Midbrain (tissue), 1 donor: ENCODE measurements at regions not wholly inside any gene's neighbourhood (a gene's known extent, or its start where the extent isn't known, plus 50 kb on each side); places are given as distances from the start of the nearest gene placed in this dataset.

Experiments used
- DNase-seq: peaks from one replicate; lab custom pipeline; 2025; lab: John Stamatoyannopoulos, UW

GRCh38 chr14:22513066-22513812 is 75.8 kb downstream of the DAD1 start:
- DNase-seq, result no peak

GRCh38 chr14:22512106-22512814 is 76.8 kb downstream of the DAD1 start:
- no peak for DNase-seq

- no peak for DNase-seq
These were observed 78.4 kb downstream of the DAD1 start for GRCh38 chr14:22510527-22511110.

GRCh38 chr14:22509751-22510300 is 79.2 kb downstream of the DAD1 start:
- DNase-seq, result no peak

GRCh38 chr14:22509036-22509709 is 79.9 kb downstream of the DAD1 start:
- no peak for DNase-seq

GRCh38 chr14:22508662-22509035 is 80.4 kb downstream of the DAD1 start:
- no peak for DNase-seq

GRCh38 chr14:22508150-22508457 is 80.9 kb downstream of the DAD1 start:
- DNase-seq, result no peak

- DNase-seq, result no peak
These were observed 82.2 kb downstream of the DAD1 start for GRCh38 chr14:22506778-22507351.

GRCh38 chr14:22506378-22506710 is 82.7 kb downstream of the DAD1 start:
- DNase-seq, result no peak

- DNase-seq, result no peak
These were observed 83.2 kb downstream of the DAD1 start for GRCh38 chr14:22505697-22506377.

GRCh38 chr14:22505309-22505696 is 83.7 kb downstream of the DAD1 start:
- DNase-seq, result no peak

GRCh38 chr14:22502551-22502950 is 86.5 kb downstream of the DAD1 start:
- DNase-seq, result no peak

GRCh38 chr14:22502007-22502406 is 87.0 kb downstream of the DAD1 start:
- DNase-seq, result peak; percentile 8

GRCh38 chr14:22500954-22501726 is 87.9 kb downstream of the DAD1 start:
- no peak for DNase-seq

- no peak for DNase-seq
These were observed 88.5 kb downstream of the DAD1 start for GRCh38 chr14:22500525-22500924.

- no peak for DNase-seq
These were observed 91.3 kb downstream of the DAD1 start for GRCh38 chr14:22497671-22498093.

GRCh38 chr14:22497144-22497423 is 91.9 kb downstream of the DAD1 start:
- DNase-seq, result no peak

GRCh38 chr14:22494486-22495135 is 94.4 kb downstream of the DAD1 start:
- DNase-seq, result no peak

GRCh38 chr14:22493753-22494152 is 95.3 kb downstream of the DAD1 start:
- no peak for DNase-seq
